PC-3 (cell line): ENCODE measurements at regions not wholly inside any gene's neighbourhood (a gene's known extent, or its start where the extent isn't known, plus 50 kb on each side); places are given as distances from the start of the nearest gene placed in this dataset.

Experiments
- ATAC-seq: fragments of 200-7000 bp; cut with Tn5 transposase; 2 replicates; pipeline ENCODE4 v1.9.1; 2020; ENCODE audit warnings: mild to moderate bottlenecking, moderate library complexity
- BruUV-seq: library from RNA; stranded (reverse); fragments of 400-500 nt; replicated peaks from 2 replicates; lab custom pipeline; 2021; lab: Mats Ljungman, UMichigan
- CTCF ChIA-PET: fragments of 300-600 bp; sonication (Branson Sonifier 250); formaldehyde crosslinking; loops from one replicate; lab custom pipeline; 2022; ENCODE audit warnings: antibody characterized with exemption; lab: Charles Lee
- POLR2A ChIA-PET: fragments of 300-600 bp; sonication (Branson Sonifier 250); formaldehyde crosslinking; loops from one replicate; lab custom pipeline; 2022; ENCODE audit warnings: antibody characterized with exemption; ENCODE audit not compliant: unreplicated experiment; lab: Charles Lee
- DNase-seq: peaks from one replicate; pipeline ENCODE4 v3.0.0-alpha.2; 2015
- H2AFZ ChIP-seq: fragments of 300-600 bp; sonication (generic); 2 replicates; pipeline ENCODE4 v1.6.0; 2016; ENCODE audit warnings: antibody characterized with exemption, low read length
- H3F3A ChIP-seq: fragments of 300-600 bp; sonication (generic); one replicate; pipeline ENCODE4 v1.6.0; 2017; ENCODE audit warnings: antibody characterized with exemption, low read length, control low read depth, mild to moderate bottlenecking; ENCODE audit not compliant: unreplicated experiment
- H3K27ac ChIP-seq: fragments of 300-600 bp; sonication (generic); 2 replicates; pipeline ENCODE4 v1.5.1; 2016; ENCODE audit warnings: mild to moderate bottlenecking, low read length
- H3K27me3 ChIP-seq: fragments of 300-600 bp; sonication (generic); 2 replicates; pipeline ENCODE4 v1.6.1; 2016; ENCODE audit warnings: low read length, mixed read lengths
- H3K36me3 ChIP-seq: fragments of 300-600 bp; sonication (generic); 2 replicates; pipeline ENCODE4 v1.6.1; 2016; ENCODE audit warnings: low read depth, mixed run types, low read length, mixed read lengths
- H3K4me1 ChIP-seq: fragments of 300-600 bp; sonication (generic); 2 replicates; pipeline ENCODE4 v1.5.1; 2016; ENCODE audit warnings: low read length; ENCODE audit not compliant: insufficient read depth
- H3K4me2 ChIP-seq: fragments of 300-600 bp; sonication (generic); 2 replicates; pipeline ENCODE4 v1.6.0; 2016; ENCODE audit warnings: low read length
- H3K4me3 ChIP-seq: fragments of 300-600 bp; sonication (generic); 2 replicates; pipeline ENCODE4 v1.5.1; 2016; ENCODE audit warnings: mild to moderate bottlenecking, low read length, mixed read lengths
- H3K79me2 ChIP-seq: fragments of 300-600 bp; sonication (generic); 2 replicates; pipeline ENCODE4 v1.6.1; 2017; ENCODE audit warnings: low read length, mixed read lengths
- H3K9ac ChIP-seq: fragments of 300-600 bp; sonication (generic); 2 replicates; pipeline ENCODE4 v1.6.0; 2016; ENCODE audit warnings: mild to moderate bottlenecking, low read length
- H3K9me2 ChIP-seq: fragments of 300-600 bp; sonication (generic); replicated peaks from 2 replicates; pipeline ENCODE4 v1.6.1; 2016; ENCODE audit warnings: mixed run types, low read length, mixed read lengths
- H3K9me3 ChIP-seq: fragments of 300-600 bp; sonication (generic); 2 replicates; pipeline ENCODE4 v1.6.1; 2016; ENCODE audit warnings: low read length, mixed read lengths
- H4K20me1 ChIP-seq: fragments of 300-600 bp; sonication (generic); 2 replicates; pipeline ENCODE4 v1.6.1; 2016; ENCODE audit warnings: low read length, mixed read lengths
- EZH2 ChIP-seq: fragments of 300-600 bp; sonication (generic); IDR thresholded peaks from one replicate; pipeline ENCODE4 v1.6.1; 2017; ENCODE audit warnings: antibody characterized with exemption, mild to moderate bottlenecking, low read length; ENCODE audit not compliant: unreplicated experiment
- EZH2phosphoT487 ChIP-seq: fragments of 300-600 bp; sonication (generic); IDR thresholded peaks from 2 replicates; pipeline ENCODE4 v1.6.1; 2018; ENCODE audit warnings: mild to moderate bottlenecking, antibody characterized with exemption, low read length, borderline replicate concordance
- intact Hi-C: fragments of 100-400 bp; cut with micrococcal nuclease; formaldehyde crosslinking; loops from 2 replicates; pipeline ENCODE4 v1.9.0; 2023
- TF ChIP-seq, protein P1 (sequence below): fragments of 300-600 bp; sonication (generic); conservative IDR thresholded peaks from 2 replicates; pipeline ENCODE4 v1.5.1; 2017; ENCODE audit warnings: antibody characterized with exemption, low read depth, mild to moderate bottlenecking, low read length

DNA sequence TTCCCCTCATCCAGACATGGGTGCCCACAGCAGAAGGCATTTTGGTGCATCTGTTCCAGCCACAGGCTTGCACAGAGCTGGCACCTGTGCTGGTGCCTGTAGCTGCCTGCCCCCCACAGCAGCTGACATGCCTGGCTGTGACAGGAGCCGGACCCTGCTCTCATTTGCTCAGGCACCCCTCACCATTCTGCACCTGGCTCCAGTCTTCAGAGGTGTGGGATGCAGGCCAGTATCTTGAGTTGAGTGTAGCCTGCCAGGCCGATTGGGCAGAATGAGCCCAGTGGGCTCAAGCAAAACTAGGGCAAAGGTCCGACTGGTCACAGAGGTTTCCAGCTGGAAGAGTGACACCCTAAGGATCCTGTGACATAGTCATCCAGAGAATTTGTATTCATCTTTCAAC is 887.7 kb downstream of the CDH11 start:
- no peaks in the 10 kb centered on the region for H3K79me2 ChIP-seq
- peaks cover 5% of the 10 kb centered on the region for H3K4me1 ChIP-seq
- no peak overlapping the region for H3K9ac ChIP-seq
- ChIA-PET CTCF (no interaction called here), POLR2A (no interaction called here)
- no peak for ATAC-seq
- H4K20me1 ChIP-seq: no peaks in the 10 kb centered on the region
- no peaks in the 10 kb centered on the region for H3K9me3 ChIP-seq
- no peaks in the 10 kb centered on the region for H3K36me3 ChIP-seq
- no peaks in the 10 kb centered on the region for H3F3A ChIP-seq
- no peak overlapping the region for H2AFZ ChIP-seq
- no peak for DNase-seq
- intact Hi-C loops: no loop called here
- H3K27me3 ChIP-seq: no peaks in the 10 kb centered on the region
- no peak overlapping the region for H3K4me2 ChIP-seq
- H3K4me3 ChIP-seq: no peak overlapping the region
- no peaks in the 10 kb centered on the region for H3K9me2 ChIP-seq
- H3K27ac ChIP-seq: no peak overlapping the region
- TF ChIP-seq EZH2phosphoT487: no peak
- TF ChIP-seq, protein P1, sequence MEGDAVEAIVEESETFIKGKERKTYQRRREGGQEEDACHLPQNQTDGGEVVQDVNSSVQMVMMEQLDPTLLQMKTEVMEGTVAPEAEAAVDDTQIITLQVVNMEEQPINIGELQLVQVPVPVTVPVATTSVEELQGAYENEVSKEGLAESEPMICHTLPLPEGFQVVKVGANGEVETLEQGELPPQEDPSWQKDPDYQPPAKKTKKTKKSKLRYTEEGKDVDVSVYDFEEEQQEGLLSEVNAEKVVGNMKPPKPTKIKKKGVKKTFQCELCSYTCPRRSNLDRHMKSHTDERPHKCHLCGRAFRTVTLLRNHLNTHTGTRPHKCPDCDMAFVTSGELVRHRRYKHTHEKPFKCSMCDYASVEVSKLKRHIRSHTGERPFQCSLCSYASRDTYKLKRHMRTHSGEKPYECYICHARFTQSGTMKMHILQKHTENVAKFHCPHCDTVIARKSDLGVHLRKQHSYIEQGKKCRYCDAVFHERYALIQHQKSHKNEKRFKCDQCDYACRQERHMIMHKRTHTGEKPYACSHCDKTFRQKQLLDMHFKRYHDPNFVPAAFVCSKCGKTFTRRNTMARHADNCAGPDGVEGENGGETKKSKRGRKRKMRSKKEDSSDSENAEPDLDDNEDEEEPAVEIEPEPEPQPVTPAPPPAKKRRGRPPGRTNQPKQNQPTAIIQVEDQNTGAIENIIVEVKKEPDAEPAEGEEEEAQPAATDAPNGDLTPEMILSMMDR: no peak
- TF ChIP-seq EZH2: no peak
- BruUV-seq: no TSS peak

- Histone ChIP-seq H3K9me2 (no peaks in the 10 kb centered on the region), H3K9me3 (no peaks in the 10 kb centered on the region), H3K4me1 (no peaks in the 10 kb centered on the region), H3K79me2 (no peaks in the 10 kb centered on the region), H3K36me3 (no peaks in the 10 kb centered on the region), H2AFZ (no peak overlapping the region), H3F3A (no peaks in the 10 kb centered on the region), H4K20me1 (no peaks in the 10 kb centered on the region), H3K4me3 (no peak overlapping the region), H3K9ac (no peak overlapping the region), H3K4me2 (no peak overlapping the region), H3K27ac (no peak overlapping the region), H3K27me3 (no peaks in the 10 kb centered on the region)
- BruUV-seq: no TSS peak
- ATAC-seq (no peak), DNase-seq (no peak)
- intact Hi-C loops: no loop called here
- ChIA-PET CTCF (no interaction called here), POLR2A (no interaction called here)
- TF ChIP-seq, protein P1: no peak
- no peak for TF ChIP-seq EZH2phosphoT487
Observed at GRCh38 chr16:64225696-64226095, 896.2 kb downstream of the CDH11 start.

GRCh38 chr16:64225036-64225435 is 896.8 kb downstream of the CDH11 start:
- H4K20me1 ChIP-seq: no peaks in the 10 kb centered on the region
- H3K4me2 ChIP-seq: no peak overlapping the region
- no peak overlapping the region for H3K27ac ChIP-seq
- no TSS peak for BruUV-seq
- H3K36me3 ChIP-seq: no peaks in the 10 kb centered on the region
- intact Hi-C loops: no loop called here
- ChIA-PET POLR2A (no interaction called here), CTCF (no interaction called here)
- H3K27me3 ChIP-seq: no peaks in the 10 kb centered on the region
- H2AFZ ChIP-seq: no peak overlapping the region
- H3K4me3 ChIP-seq: no peak overlapping the region
- no peaks in the 10 kb centered on the region for H3K9me2 ChIP-seq
- no peaks in the 10 kb centered on the region for H3K4me1 ChIP-seq
- no peak overlapping the region for H3K9ac ChIP-seq
- H3K79me2 ChIP-seq: no peaks in the 10 kb centered on the region
- no peaks in the 10 kb centered on the region for H3K9me3 ChIP-seq
- ATAC-seq (no peak), DNase-seq (no peak)
- TF ChIP-seq, protein P1: no peak
- TF ChIP-seq EZH2phosphoT487 (no peak), EZH2 (no peak)
- H3F3A ChIP-seq: no peaks in the 10 kb centered on the region
